Activated naive CD8-positive, alpha-beta T cell (primary cell): ENCODE measurements at regions not wholly inside any gene's neighbourhood (a gene's known extent, or its start where the extent isn't known, plus 50 kb on each side); places are given as distances from the start of the nearest gene placed in this dataset.

Experiments used
- H3K27ac Mint-ChIP-seq: one replicate; pipeline ENCODE4 v1.8.0; 2021; ENCODE audit warnings: mixed read lengths
- H3K27me3 Mint-ChIP-seq: one replicate; pipeline ENCODE4 v1.8.0; 2021; ENCODE audit warnings: mixed read lengths
- H3K36me3 Mint-ChIP-seq: one replicate; pipeline ENCODE4 v1.8.0; 2021; ENCODE audit warnings: mixed read lengths
- H3K4me1 Mint-ChIP-seq: one replicate; pipeline ENCODE4 v1.8.0; 2021; ENCODE audit warnings: low read depth, mixed read lengths
- H3K4me3 Mint-ChIP-seq: one replicate; pipeline ENCODE4 v1.8.0; 2021; ENCODE audit warnings: mild to moderate bottlenecking, mixed read lengths
- H3K9me3 Mint-ChIP-seq: one replicate; pipeline ENCODE4 v1.8.0; 2021; ENCODE audit warnings: low read depth, mixed read lengths

- Mint-ChIP-seq H3K4me1 (no peaks in the 10 kb centered on the region), H3K27ac (no peak overlapping the region), H3K36me3 (no peaks in the 10 kb centered on the region), H3K4me3 (no peak overlapping the region), H3K27me3 (no peaks in the 10 kb centered on the region), H3K9me3 (peaks cover 3% of the 10 kb centered on the region)
These were observed 525.5 kb upstream of the BCHE start for GRCh38 chr3:166362698-166363097.

GRCh38 chr3:166360720-166361119 lies 523.5 kb upstream of the BCHE start:
- H3K27me3 Mint-ChIP-seq = no peaks in the 10 kb centered on the region
- H3K4me3 Mint-ChIP-seq = no peak overlapping the region
- no peaks in the 10 kb centered on the region for H3K36me3 Mint-ChIP-seq
- H3K9me3 Mint-ChIP-seq = peaks cover 3% of the 10 kb centered on the region
- H3K4me1 Mint-ChIP-seq = no peaks in the 10 kb centered on the region
- no peak overlapping the region for H3K27ac Mint-ChIP-seq

- Mint-ChIP-seq H3K9me3 (no peaks in the 10 kb centered on the region), H3K4me3 (no peak overlapping the region)
These were observed 514.2 kb upstream of the BCHE start for GRCh38 chr3:166351461-166351860.

DNA sequence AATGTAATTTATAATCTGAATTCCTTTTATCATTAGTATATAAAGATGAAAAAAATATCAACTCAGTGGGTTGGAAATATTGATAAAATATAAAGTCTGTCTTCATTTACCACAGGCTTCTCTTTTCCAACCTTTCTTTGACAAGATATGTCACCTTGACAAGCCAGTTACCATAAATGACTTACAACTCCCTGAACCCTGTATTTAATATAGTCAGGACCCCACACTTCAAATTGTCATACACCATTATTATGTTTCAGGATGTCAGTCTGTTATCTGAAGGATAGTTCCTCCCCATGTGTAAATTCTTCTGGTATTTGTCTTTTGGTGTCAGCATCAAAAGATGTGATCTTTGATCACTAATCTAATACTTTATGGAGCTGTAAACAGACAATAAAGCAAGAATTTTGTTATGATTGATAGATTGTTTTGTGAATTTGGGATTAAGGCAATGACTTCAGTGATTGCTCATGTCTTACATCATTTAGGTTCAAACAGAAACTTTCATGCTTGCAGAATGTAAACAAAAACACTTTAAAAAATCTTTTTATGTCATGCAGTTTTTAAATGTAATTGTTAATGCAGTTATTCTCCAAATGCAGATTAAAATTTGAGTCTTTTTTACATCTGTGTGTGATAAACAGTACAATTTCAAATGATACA lies 503.5 kb upstream of the BCHE start:
- no peak overlapping the region for H3K4me3 Mint-ChIP-seq
- no peak overlapping the region for H3K27ac Mint-ChIP-seq
- H3K36me3 Mint-ChIP-seq = no peaks in the 10 kb centered on the region
- H3K4me1 Mint-ChIP-seq = no peaks in the 10 kb centered on the region
- H3K27me3 Mint-ChIP-seq = no peaks in the 10 kb centered on the region
- peaks cover 13% of the 10 kb centered on the region for H3K9me3 Mint-ChIP-seq

More at GRCh38 chr3:166351461-166351860, 514.2 kb upstream of the BCHE start:
- no peaks in the 10 kb centered on the region for H3K4me1 Mint-ChIP-seq
- no peaks in the 10 kb centered on the region for H3K36me3 Mint-ChIP-seq
- H3K27me3 Mint-ChIP-seq = no peaks in the 10 kb centered on the region
- H3K27ac Mint-ChIP-seq = no peak overlapping the region

DNA sequence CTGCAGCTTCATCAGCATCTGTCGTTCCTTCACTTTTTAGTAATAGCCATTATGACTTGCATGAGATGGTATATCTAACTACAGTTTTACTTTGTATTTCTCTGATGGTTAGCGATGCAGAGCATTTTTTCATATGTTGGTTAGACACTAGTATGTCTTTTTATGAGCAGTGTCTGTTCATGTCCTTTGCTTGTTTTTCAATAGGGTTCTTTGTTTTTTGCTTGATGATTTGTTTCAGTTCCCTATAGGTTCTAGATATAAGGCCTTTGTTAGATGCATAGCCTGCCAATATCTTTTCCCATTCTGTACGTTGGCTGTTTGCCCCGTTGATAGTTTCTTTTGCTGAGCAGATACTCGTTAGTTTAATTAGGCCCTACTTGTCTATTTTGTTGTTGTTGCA lies 487.2 kb upstream of the BCHE start:
- H3K4me3 Mint-ChIP-seq = no peak overlapping the region
- no peaks in the 10 kb centered on the region for H3K27me3 Mint-ChIP-seq
- no peaks in the 10 kb centered on the region for H3K36me3 Mint-ChIP-seq
- no peaks in the 10 kb centered on the region for H3K4me1 Mint-ChIP-seq
- no peak overlapping the region for H3K27ac Mint-ChIP-seq
- peaks cover 18% of the 10 kb centered on the region for H3K9me3 Mint-ChIP-seq

GRCh38 chr3:166322391-166322790 lies 485.2 kb upstream of the BCHE start:
- H3K27me3 Mint-ChIP-seq = no peaks in the 10 kb centered on the region
- no peaks in the 10 kb centered on the region for H3K36me3 Mint-ChIP-seq
- H3K9me3 Mint-ChIP-seq = peaks cover 20% of the 10 kb centered on the region
- H3K4me1 Mint-ChIP-seq = no peaks in the 10 kb centered on the region
- H3K27ac Mint-ChIP-seq = no peak overlapping the region
- no peak overlapping the region for H3K4me3 Mint-ChIP-seq

DNA sequence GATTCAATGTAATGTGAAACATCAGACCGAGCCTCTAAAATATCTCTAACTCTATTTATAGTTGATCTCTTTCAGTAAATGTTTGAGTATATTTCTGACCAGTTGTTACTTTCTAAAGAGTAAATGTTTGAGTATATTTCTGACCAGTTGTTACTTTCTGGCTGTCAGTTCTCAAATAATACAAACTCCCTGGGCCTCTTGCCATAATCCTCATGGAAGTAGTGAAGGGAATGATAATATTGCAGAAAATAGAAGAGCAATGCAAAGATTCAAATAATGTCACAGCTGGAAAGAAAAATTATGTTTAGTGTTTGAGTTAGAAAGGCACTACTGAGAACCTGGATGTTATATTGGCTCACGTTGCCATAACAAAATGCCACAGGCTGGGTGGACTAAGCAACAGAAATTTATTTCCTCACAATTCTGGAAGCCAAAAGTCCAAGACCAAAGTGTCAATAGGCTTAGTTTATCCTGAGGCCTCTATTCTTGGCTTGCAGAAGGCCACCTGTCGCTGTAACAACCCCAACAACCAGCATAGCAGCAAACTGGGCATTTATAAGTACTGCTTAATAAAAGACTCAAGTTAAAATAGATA lies 470.6 kb upstream of the BCHE start:
- no peaks in the 10 kb centered on the region for H3K9me3 Mint-ChIP-seq
- no peaks in the 10 kb centered on the region for H3K36me3 Mint-ChIP-seq
- no peak overlapping the region for H3K4me3 Mint-ChIP-seq
- H3K27ac Mint-ChIP-seq = no peak overlapping the region
- no peaks in the 10 kb centered on the region for H3K4me1 Mint-ChIP-seq
- H3K27me3 Mint-ChIP-seq = no peaks in the 10 kb centered on the region

- no peaks in the 10 kb centered on the region for H3K4me1 Mint-ChIP-seq
- no peaks in the 10 kb centered on the region for H3K27me3 Mint-ChIP-seq
- H3K27ac Mint-ChIP-seq = no peak overlapping the region
- H3K4me3 Mint-ChIP-seq = no peak overlapping the region
- H3K36me3 Mint-ChIP-seq = no peaks in the 10 kb centered on the region
- H3K9me3 Mint-ChIP-seq = peaks cover 3% of the 10 kb centered on the region
These were observed 467.4 kb upstream of the BCHE start for GRCh38 chr3:166304584-166304983.

DNA sequence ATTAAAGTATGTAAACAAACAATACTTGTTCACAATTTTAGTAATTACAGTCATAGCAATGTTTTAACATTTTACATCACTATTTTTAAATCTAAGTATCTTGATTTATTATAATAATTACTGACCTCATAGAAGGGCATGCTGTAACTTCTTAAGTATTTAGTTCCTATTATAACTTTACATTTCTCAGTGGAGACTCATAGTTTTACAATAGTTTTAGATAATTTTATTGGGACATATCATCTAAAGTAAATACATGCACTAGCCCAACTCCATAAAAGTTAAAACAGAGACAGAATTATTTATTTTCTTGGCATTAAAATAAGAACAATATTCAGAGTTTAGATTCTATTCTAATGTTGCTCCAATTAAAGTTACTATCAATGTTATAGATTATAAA lies 466.5 kb upstream of the BCHE start:
- Mint-ChIP-seq H3K4me3 (no peak overlapping the region), H3K9me3 (peaks cover 7% of the 10 kb centered on the region), H3K36me3 (no peaks in the 10 kb centered on the region), H3K27me3 (no peaks in the 10 kb centered on the region), H3K27ac (no peak overlapping the region), H3K4me1 (no peaks in the 10 kb centered on the region)

DNA sequence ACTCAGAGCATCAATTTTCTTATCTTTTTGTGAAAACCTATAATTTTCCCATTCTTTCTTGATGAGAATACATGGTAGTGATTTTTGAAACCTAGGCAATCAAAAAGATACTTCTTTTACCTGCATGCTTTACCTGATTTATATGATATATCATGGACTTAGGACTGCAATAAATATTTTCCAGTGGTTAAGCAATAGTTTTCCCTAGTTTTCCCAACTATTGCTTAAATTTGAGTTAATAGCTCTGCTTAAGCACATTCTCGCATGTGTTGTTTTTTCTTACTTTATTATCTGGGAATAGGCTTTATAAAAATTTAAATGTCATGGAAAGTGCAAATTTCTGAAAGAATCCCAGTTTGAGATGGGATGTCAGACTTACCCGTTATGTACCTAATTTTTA lies 465.1 kb upstream of the BCHE start:
- no peak overlapping the region for H3K4me3 Mint-ChIP-seq
- peaks cover 10% of the 10 kb centered on the region for H3K9me3 Mint-ChIP-seq
- H3K36me3 Mint-ChIP-seq = no peaks in the 10 kb centered on the region
- no peak overlapping the region for H3K27ac Mint-ChIP-seq
- H3K27me3 Mint-ChIP-seq = no peaks in the 10 kb centered on the region
- H3K4me1 Mint-ChIP-seq = no peaks in the 10 kb centered on the region

DNA sequence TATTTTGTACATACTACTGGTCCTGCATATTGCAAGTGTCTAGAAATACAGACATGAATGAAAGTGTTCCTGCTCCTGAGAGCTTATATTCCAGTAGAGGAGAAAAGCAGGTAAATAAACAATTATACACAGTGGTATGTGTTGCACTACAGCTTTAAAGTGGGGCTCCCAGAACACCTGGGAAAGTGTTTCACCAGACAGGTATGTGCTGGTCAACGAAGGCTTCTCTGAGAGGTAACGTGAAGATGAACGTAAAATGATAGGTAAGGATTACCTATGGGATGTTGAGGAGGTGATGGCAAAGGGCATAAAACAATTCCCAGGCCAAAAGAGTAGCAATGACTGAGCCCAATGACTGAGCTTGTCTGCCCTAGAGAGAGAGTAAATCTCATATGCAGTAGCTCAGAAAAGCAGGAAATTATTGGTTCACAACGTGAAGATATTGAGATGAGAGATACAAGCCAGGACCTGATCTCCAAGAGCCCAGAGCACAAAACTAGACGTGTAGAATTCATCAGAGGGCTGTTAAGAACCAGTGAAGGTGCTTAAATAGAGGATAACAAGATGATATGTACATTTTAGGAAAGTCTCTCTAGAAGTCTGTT lies 459.1 kb upstream of the BCHE start:
- Mint-ChIP-seq H3K36me3 (no peaks in the 10 kb centered on the region), H3K4me3 (no peak overlapping the region), H3K27me3 (no peaks in the 10 kb centered on the region), H3K9me3 (peaks cover 23% of the 10 kb centered on the region), H3K27ac (no peak overlapping the region), H3K4me1 (no peaks in the 10 kb centered on the region)

- H3K27ac Mint-ChIP-seq = no peak overlapping the region
- peaks cover 15% of the 10 kb centered on the region for H3K9me3 Mint-ChIP-seq
- no peaks in the 10 kb centered on the region for H3K36me3 Mint-ChIP-seq
- no peaks in the 10 kb centered on the region for H3K27me3 Mint-ChIP-seq
- H3K4me1 Mint-ChIP-seq = no peaks in the 10 kb centered on the region
- H3K4me3 Mint-ChIP-seq = no peak overlapping the region
These were observed 454.1 kb upstream of the BCHE start for GRCh38 chr3:166291186-166291955.

GRCh38 chr3:166285001-166285400 lies 447.8 kb upstream of the BCHE start:
- Mint-ChIP-seq H3K9me3 (peaks cover 6% of the 10 kb centered on the region), H3K27me3 (no peaks in the 10 kb centered on the region), H3K4me1 (no peaks in the 10 kb centered on the region), H3K27ac (no peak overlapping the region), H3K36me3 (no peaks in the 10 kb centered on the region), H3K4me3 (no peak overlapping the region)

- Mint-ChIP-seq H3K27me3 (no peaks in the 10 kb centered on the region), H3K4me3 (no peak overlapping the region)
These were observed 446.6 kb upstream of the BCHE start for GRCh38 chr3:166283840-166284239.

DNA sequence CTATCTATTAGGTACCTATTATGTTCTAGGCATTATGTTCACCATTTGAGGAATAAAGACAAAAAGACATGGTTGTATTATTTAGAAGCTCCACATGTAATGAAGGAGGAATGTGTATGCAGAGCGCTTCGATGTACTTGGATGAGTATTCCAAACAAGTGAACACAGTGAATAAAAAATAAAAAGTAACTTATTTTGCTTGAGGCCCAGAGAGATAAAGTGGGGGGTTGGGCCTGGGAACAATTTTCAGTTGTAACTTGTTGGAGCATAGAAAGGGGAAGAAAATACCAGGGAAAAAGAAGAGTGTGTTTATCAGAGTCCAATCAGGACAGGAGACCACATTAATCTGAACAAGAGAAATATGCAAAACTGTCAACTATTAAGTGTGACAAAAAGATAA lies 445.7 kb upstream of the BCHE start:
- no peak overlapping the region for H3K4me3 Mint-ChIP-seq
- H3K9me3 Mint-ChIP-seq = peaks cover 11% of the 10 kb centered on the region
- H3K4me1 Mint-ChIP-seq = no peaks in the 10 kb centered on the region
- no peaks in the 10 kb centered on the region for H3K36me3 Mint-ChIP-seq
- H3K27me3 Mint-ChIP-seq = no peaks in the 10 kb centered on the region
- no peak overlapping the region for H3K27ac Mint-ChIP-seq

More at GRCh38 chr3:166283840-166284239, 446.6 kb upstream of the BCHE start:
- Mint-ChIP-seq H3K36me3 (no peaks in the 10 kb centered on the region), H3K27ac (no peak overlapping the region), H3K4me1 (no peaks in the 10 kb centered on the region), H3K9me3 (peaks cover 11% of the 10 kb centered on the region)
